Neutrophil (primary cell): ENCODE measurements at regions not wholly inside any gene's neighbourhood (a gene's known extent, or its start where the extent isn't known, plus 50 kb on each side); places are given as distances from the start of the nearest gene placed in this dataset.

Experiments
- H3K27ac ChIP-seq: fragments of 200-600 bp; sonication (generic); 2 replicates; pipeline ENCODE4 v1.5.1; 2016; ENCODE audit warnings: mild to moderate bottlenecking, moderate library complexity
- H3K27me3 ChIP-seq: fragments of 200-600 bp; sonication (generic); 2 replicates; pipeline ENCODE4 v1.6.0; 2016; ENCODE audit warnings: mild to moderate bottlenecking
- H3K36me3 ChIP-seq: fragments of 200-600 bp; sonication (generic); 2 replicates; pipeline ENCODE4 v1.5.1; 2017
- H3K4me1 ChIP-seq, 2 experiments: fragments of 200-600 bp in 1 of 2; sonication (generic) in 1 of 2; 1 replicate in 1 of 2; 2 replicates in 1 of 2; pipeline versions ENCODE4 v1.5.1 to v1.6.1; 2013 to 2016; ENCODE audit warnings: low read depth in 1 of 2, low read length in 1 of 2, mild to moderate bottlenecking in 1 of 2, moderate library complexity in 1 of 2; ENCODE audit not compliant: control insufficient read depth in 1 of 2, insufficient read depth in 1 of 2
- H3K4me3 ChIP-seq, 2 experiments: fragments of 200-600 bp in 1 of 2; sonication (generic) in 1 of 2; 1 replicate in 1 of 2; 2 replicates in 1 of 2; pipeline ENCODE4 v1.5.1; 2013 to 2016; ENCODE audit warnings: low read depth in 1 of 2, low read length in 1 of 2, mild to moderate bottlenecking in 1 of 2, moderate library complexity in 1 of 2
- H3K9me3 ChIP-seq: fragments of 200-600 bp; sonication (generic); 2 replicates; pipeline ENCODE4 v1.5.1; 2016
- CTCF ChIP-seq: fragments of 200-600 bp; sonication (generic); IDR thresholded peaks from 2 replicates; pipeline ENCODE4 v1.5.1; 2016; ENCODE audit warnings: antibody characterized with exemption

- H3K4me3 ChIP-seq, result no peak overlapping the region
- TF ChIP-seq CTCF, result no peak
- no peak overlapping the region for H3K27ac ChIP-seq
- peaks cover 11% of the 10 kb centered on the region for H3K27me3 ChIP-seq
- H3K4me1 ChIP-seq, result no peaks in the 10 kb centered on the region
- no peaks in the 10 kb centered on the region for H3K9me3 ChIP-seq
- no peaks in the 10 kb centered on the region for H3K36me3 ChIP-seq
Measured at GRCh38 chr10:3499120-3499519, 285.9 kb downstream of the KLF6 start.

GRCh38 chr10:3497581-3497980 is 287.4 kb downstream of the KLF6 start:
- Histone ChIP-seq H3K36me3 (no peaks in the 10 kb centered on the region), H3K27ac (no peak overlapping the region), H3K4me3 (no peak overlapping the region), H3K9me3 (no peaks in the 10 kb centered on the region), H3K27me3 (peaks cover 11% of the 10 kb centered on the region), H3K4me1 (no peaks in the 10 kb centered on the region)
- no peak for TF ChIP-seq CTCF

GRCh38 chr10:3496138-3496537 is 288.9 kb downstream of the KLF6 start:
- Histone ChIP-seq H3K4me1 (no peaks in the 10 kb centered on the region), H3K4me3 (no peak overlapping the region), H3K27me3 (peaks cover 11% of the 10 kb centered on the region), H3K27ac (no peak overlapping the region), H3K9me3 (no peaks in the 10 kb centered on the region), H3K36me3 (no peaks in the 10 kb centered on the region)
- no peak for TF ChIP-seq CTCF

GRCh38 chr10:3495281-3495680 is 289.7 kb downstream of the KLF6 start:
- H3K27me3 ChIP-seq, result peaks cover 11% of the 10 kb centered on the region
- H3K36me3 ChIP-seq, result no peaks in the 10 kb centered on the region
- H3K27ac ChIP-seq, result no peak overlapping the region
- H3K4me1 ChIP-seq, result no peaks in the 10 kb centered on the region
- no peaks in the 10 kb centered on the region for H3K9me3 ChIP-seq
- H3K4me3 ChIP-seq, result no peak overlapping the region
- TF ChIP-seq CTCF, result no peak

GRCh38 chr10:3494838-3495230 is 290.2 kb downstream of the KLF6 start:
- no peak overlapping the region for H3K27ac ChIP-seq
- H3K4me1 ChIP-seq, result no peaks in the 10 kb centered on the region
- no peaks in the 10 kb centered on the region for H3K36me3 ChIP-seq
- no peak for TF ChIP-seq CTCF
- no peaks in the 10 kb centered on the region for H3K9me3 ChIP-seq
- no peak overlapping the region for H3K4me3 ChIP-seq
- peaks cover 11% of the 10 kb centered on the region for H3K27me3 ChIP-seq
